RWPE2 (cell line): ENCODE measurements at regions not wholly inside any gene's neighbourhood (a gene's known extent, or its start where the extent isn't known, plus 50 kb on each side); places are given as distances from the start of the nearest gene placed in this dataset.

Experiments
- ATAC-seq: fragments of 200-7000 bp; cut with Tn5 transposase; 3 replicates; pipeline ENCODE4 v1.9.1; 2021; ENCODE audit warnings: low read depth
- DNase-seq: peaks from one replicate; pipeline ENCODE4 v3.0.0-alpha.2; 2020; ENCODE audit warnings: low spot score
- H3K27ac ChIP-seq: fragments of 450-650 bp; 2 replicates; pipeline ENCODE4 v1.5.1; 2017; ENCODE audit warnings: mild to moderate bottlenecking; ENCODE audit not compliant: poor library complexity, severe bottlenecking
- H3K27me3 ChIP-seq: fragments of 250-450 bp; sonication (Bioruptor Pico); 2 replicates; pipeline ENCODE4 v1.5.1; 2021; ENCODE audit warnings: mild to moderate bottlenecking, moderate library complexity; ENCODE audit not compliant: insufficient read depth, poor library complexity, severe bottlenecking
- H3K36me3 ChIP-seq: fragments of 250-450 bp; sonication (Bioruptor Pico); 2 replicates; pipeline ENCODE4 v1.5.1; 2020; ENCODE audit warnings: low read depth, mild to moderate bottlenecking, moderate library complexity
- H3K4me1 ChIP-seq: fragments of 250-450 bp; sonication (Bioruptor Pico); 2 replicates; pipeline ENCODE4 v1.5.1; 2021; ENCODE audit warnings: mild to moderate bottlenecking, moderate library complexity; ENCODE audit not compliant: insufficient read depth, poor library complexity, severe bottlenecking
- H3K4me3 ChIP-seq: fragments of 250-450 bp; sonication (Bioruptor Pico); 2 replicates; pipeline ENCODE4 v1.5.1; 2021; ENCODE audit warnings: mild to moderate bottlenecking, moderate library complexity; ENCODE audit not compliant: severe bottlenecking
- H3K9me3 ChIP-seq: fragments of 250-450 bp; sonication (Bioruptor Pico); 2 replicates; pipeline ENCODE4 v1.5.1; 2021; ENCODE audit warnings: mild to moderate bottlenecking, moderate library complexity; ENCODE audit not compliant: severe bottlenecking
- TF ChIP-seq, protein P1 (sequence below): fragments of 450-650 bp; IDR thresholded peaks from one replicate; pipeline ENCODE4 v1.5.1; 2017; ENCODE audit warnings: mild to moderate bottlenecking, moderate library complexity; ENCODE audit not compliant: poor library complexity, severe bottlenecking

DNA sequence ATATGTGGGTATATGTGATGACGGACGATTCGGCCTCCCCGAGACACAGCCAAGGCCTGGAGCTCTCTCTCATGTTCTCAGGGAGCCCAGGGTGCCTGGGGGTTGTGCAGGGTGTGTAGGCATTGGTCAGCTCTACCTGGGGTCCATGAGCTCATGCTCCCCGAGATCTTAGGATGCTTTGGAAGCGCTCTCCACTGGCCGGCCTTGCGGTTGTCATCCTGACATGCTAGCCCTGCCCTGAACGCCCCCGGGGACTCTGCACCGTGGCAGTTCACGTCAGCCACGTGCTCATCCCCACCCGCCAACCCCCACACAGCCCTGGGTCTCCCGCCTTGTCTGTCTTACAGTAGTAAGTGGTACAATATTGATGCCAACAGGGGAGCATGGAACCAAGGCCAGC, 67.8 kb downstream of the RTP5 start:
- TF ChIP-seq, protein P1, sequence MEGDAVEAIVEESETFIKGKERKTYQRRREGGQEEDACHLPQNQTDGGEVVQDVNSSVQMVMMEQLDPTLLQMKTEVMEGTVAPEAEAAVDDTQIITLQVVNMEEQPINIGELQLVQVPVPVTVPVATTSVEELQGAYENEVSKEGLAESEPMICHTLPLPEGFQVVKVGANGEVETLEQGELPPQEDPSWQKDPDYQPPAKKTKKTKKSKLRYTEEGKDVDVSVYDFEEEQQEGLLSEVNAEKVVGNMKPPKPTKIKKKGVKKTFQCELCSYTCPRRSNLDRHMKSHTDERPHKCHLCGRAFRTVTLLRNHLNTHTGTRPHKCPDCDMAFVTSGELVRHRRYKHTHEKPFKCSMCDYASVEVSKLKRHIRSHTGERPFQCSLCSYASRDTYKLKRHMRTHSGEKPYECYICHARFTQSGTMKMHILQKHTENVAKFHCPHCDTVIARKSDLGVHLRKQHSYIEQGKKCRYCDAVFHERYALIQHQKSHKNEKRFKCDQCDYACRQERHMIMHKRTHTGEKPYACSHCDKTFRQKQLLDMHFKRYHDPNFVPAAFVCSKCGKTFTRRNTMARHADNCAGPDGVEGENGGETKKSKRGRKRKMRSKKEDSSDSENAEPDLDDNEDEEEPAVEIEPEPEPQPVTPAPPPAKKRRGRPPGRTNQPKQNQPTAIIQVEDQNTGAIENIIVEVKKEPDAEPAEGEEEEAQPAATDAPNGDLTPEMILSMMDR, result no peak
- ATAC-seq, result no peak
- H3K27me3 ChIP-seq, result no peaks in the 10 kb centered on the region
- DNase-seq, result no peak
- H3K27ac ChIP-seq, result no peak overlapping the region
- H3K4me3 ChIP-seq, result no peak overlapping the region
- H3K9me3 ChIP-seq, result no peaks in the 10 kb centered on the region
- H3K4me1 ChIP-seq, result no peaks in the 10 kb centered on the region
- H3K36me3 ChIP-seq, result no peaks in the 10 kb centered on the region

DNA sequence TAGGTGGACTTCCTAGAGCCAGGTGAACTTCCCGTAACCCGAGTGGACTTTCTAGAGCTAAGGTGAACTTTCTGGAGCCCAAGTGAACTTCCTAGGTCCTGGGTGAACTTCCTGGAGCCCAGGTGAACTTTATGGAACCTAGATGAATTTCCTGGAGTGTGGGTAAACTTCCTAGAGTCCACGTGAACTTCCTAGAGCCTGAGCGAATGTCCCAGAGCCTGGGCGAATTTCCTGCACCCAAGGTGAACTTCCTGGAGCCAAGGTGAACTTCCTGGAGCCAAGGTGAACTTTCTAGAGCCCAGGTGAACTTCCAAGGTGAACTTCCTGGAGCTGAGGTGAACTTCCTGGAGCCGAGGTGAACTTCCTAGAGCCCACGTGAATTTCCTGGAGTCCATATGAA, 70.0 kb downstream of the RTP5 start:
- no peaks in the 10 kb centered on the region for H3K4me1 ChIP-seq
- TF ChIP-seq, protein P1, result no peak
- no peak overlapping the region for H3K27ac ChIP-seq
- H3K36me3 ChIP-seq, result no peaks in the 10 kb centered on the region
- no peak for ATAC-seq
- H3K27me3 ChIP-seq, result no peaks in the 10 kb centered on the region
- DNase-seq, result no peak
- H3K9me3 ChIP-seq, result no peaks in the 10 kb centered on the region
- H3K4me3 ChIP-seq, result no peak overlapping the region

DNA sequence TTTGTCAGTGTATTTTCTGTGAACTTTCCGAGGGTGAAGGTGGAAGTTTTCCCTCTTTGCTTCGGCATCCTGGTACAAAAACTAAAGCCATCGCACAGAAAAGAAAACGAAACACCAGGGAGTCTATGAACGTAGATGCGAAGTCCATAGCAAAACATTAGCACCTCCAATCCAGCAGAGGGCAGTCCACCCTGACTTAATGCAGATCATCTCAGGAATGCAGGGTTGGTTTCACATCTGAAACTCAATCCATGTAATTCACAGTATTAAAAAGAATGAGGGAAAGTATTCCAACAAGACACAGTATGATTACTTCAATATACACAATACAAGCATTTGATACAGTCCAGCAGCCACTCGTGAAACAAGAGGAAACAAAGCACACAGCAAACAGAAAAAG, 70.8 kb downstream of the RTP5 start:
- Histone ChIP-seq H3K27ac (no peak overlapping the region), H3K9me3 (no peaks in the 10 kb centered on the region), H3K4me1 (no peaks in the 10 kb centered on the region), H3K36me3 (no peaks in the 10 kb centered on the region), H3K4me3 (no peak overlapping the region), H3K27me3 (no peaks in the 10 kb centered on the region)
- ATAC-seq (no peak), DNase-seq (no peak)
- TF ChIP-seq, protein P1, result peak; percentile 19

DNA sequence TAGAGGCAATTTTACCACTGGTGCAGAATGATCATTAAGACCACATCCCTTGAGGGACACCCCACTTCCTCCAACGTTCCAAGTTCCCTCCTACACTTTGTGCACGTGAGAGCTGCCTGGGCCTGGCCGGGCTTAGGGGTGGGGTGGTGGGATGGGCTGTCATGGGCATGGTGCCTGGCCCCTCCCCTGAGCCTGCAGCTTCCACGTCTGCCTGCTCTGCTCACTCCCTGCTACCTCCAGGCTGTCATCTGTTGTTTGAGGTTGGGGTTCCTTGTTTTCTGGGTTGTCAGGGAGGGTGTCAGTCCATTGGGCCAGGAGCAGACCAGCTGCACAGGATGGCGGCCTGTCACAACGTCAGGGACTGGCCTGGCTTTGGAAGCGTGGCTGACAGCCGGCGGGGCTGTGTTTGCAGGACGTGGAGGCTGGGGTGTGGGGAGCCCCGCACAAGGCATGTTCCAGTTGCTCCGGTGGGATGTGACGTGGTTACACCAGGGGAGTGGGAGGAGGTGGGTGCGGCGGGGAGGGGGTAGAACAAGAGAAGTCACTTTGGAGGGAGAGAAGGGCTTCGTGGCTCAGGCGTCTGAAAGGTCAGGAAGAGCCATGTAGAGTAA, 72.3 kb downstream of the RTP5 start:
- Histone ChIP-seq H3K9me3 (no peaks in the 10 kb centered on the region), H3K36me3 (no peaks in the 10 kb centered on the region), H3K27me3 (peaks cover 8% of the 10 kb centered on the region), H3K4me3 (no peak overlapping the region), H3K27ac (no peak overlapping the region), H3K4me1 (no peaks in the 10 kb centered on the region)
- TF ChIP-seq, protein P1, result no peak
- ATAC-seq, result no peak
- no peak for DNase-seq

DNA sequence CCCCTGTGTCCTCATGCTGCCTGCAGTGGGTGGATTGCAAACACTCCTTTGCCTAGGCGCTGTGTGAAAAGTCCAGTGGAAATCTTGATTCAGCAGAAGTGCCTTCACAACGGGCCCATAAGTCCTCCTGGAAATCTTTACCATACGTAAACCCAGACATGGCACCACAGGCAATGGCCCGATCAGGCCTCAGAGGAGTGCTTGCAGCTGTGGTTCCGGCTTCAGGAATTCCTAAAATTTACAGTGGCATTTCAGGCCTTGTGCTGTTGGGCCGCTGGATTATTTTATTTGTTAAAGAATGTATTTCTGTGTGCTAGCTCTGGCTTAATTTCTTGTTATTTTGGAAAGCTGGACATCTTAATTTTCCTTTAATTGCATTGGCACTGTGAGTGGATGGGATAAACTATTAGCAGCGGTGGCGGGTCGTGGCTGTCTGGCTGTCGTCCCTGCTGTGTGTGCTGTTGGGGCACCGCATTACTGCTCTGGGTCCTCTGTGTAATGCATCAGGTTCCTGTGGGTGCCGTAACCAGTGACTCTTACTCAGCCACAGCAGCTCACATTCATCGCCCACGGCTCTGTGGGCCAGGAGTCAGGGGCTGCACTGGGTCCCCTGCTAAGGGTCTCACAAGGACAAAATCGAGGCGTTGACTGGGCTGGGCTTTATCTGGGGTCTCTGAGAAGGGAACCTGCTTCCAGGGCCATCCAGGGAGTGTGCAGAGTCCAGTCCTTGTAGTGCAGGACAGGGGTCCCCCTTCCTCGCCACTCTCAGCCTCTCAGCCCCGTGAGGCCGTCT, 73.1 kb downstream of the RTP5 start:
- TF ChIP-seq, protein P1, result no peak
- H3K36me3 ChIP-seq, result no peaks in the 10 kb centered on the region
- H3K27me3 ChIP-seq, result peaks cover 16% of the 10 kb centered on the region
- DNase-seq (no peak), ATAC-seq (no peak)
- no peak overlapping the region for H3K27ac ChIP-seq
- H3K9me3 ChIP-seq, result no peaks in the 10 kb centered on the region
- no peak overlapping the region for H3K4me3 ChIP-seq
- no peaks in the 10 kb centered on the region for H3K4me1 ChIP-seq
